ENCODE measurements at regions not wholly inside any gene's neighbourhood (a gene's known extent, or its start where the extent isn't known, plus 50 kb on each side); places are given as distances from the start of the nearest gene placed in this dataset.

- TF ChIP-seq CTCF (IDR thresholded peaks at IDR 0.05) (no peak), POLR2A (IDR thresholded peaks at IDR 0.05) (no peak)
These were observed 149.0 kb upstream of the GSC start for GRCh38 chr14:94918896-94919295.
